HepG2 (cell line): ENCODE measurements at regions not wholly inside any gene's neighbourhood (a gene's known extent, or its start where the extent isn't known, plus 50 kb on each side); places are given as distances from the start of the nearest gene placed in this dataset.
A peak's percentile ranks its signal among the peaks of the same experiment; 100 is the strongest.

Experiments
- ATAC-seq: fragments of 200-7000 bp; cut with Tn5 transposase; 3 replicates; pipeline ENCODE4 v1.9.1; 2020; ENCODE audit warnings: mild to moderate bottlenecking, moderate library complexity
- BruUV-seq: library from RNA; stranded (reverse); fragments of 400-500 nt; replicated peaks from 2 replicates; lab custom pipeline; 2021; lab: Mats Ljungman, UMichigan
- CTCF ChIA-PET: fragments of 300-600 bp; formaldehyde crosslinking; extraction: SDS; loops from one replicate; lab custom pipeline; 2021; ENCODE audit warnings: low total read pairs, inconsistent platforms, low intra/inter-chr PET ratio; lab: Yijun Ruan, JAX
- POLR2A ChIA-PET: fragments of 350-600 bp; sonication (Branson Sonifier 250); formaldehyde crosslinking; loops from one replicate; lab custom pipeline; 2020; ENCODE audit warnings: antibody characterized with exemption, inconsistent platforms; lab: Yijun Ruan, JAX
- DNase-seq: peaks from one replicate; pipeline ENCODE4 v3.0.0-alpha.2; 2015; ENCODE audit warnings: low spot score
- FAIRE-seq: peaks from 3 replicates; lab custom pipeline; 2011; peaks lifted over from hg19 to GRCh38; lab: Jason Lieb, UNC
- H2AFZ ChIP-seq: one replicate; pipeline ENCODE4 v1.6.1; 2011; ENCODE audit warnings: low read length, inconsistent platforms
- H3K27ac ChIP-seq: fragments of 300-600 bp; 3 replicates; pipeline ENCODE4 v1.8.0; 2011; ENCODE audit warnings: mixed run types, mild to moderate bottlenecking, mixed read lengths, low read length, inconsistent platforms; ENCODE audit not compliant: insufficient read depth; ENCODE audit errors: extremely low read length
- H3K27me3 ChIP-seq, 2 experiments: fragments of 200-600 bp in 1 of 2; 2 replicates in 1 of 2; 3 replicates in 1 of 2; pipeline versions ENCODE4 v1.6.0 to v1.8.0; 2011; ENCODE audit warnings: low read length in 2 of 2, mild to moderate bottlenecking in 2 of 2, moderate library complexity in 2 of 2, inconsistent platforms in 1 of 2; ENCODE audit not compliant: insufficient read depth in 2 of 2, control insufficient read depth in 1 of 2
- H3K36me3 ChIP-seq, 2 experiments: fragments of 200-600 bp in 1 of 2; replicated peaks in 1 of 2; 2 replicates in 1 of 2; 3 replicates in 1 of 2; pipeline versions ENCODE4 v1.5.1 to v1.8.0; 2011; ENCODE audit warnings: low read length in 2 of 2, inconsistent platforms in 1 of 2; ENCODE audit not compliant: insufficient read depth in 2 of 2, control insufficient read depth in 1 of 2
- H3K4me1 ChIP-seq: 2 replicates; pipeline ENCODE4 v1.5.1; 2012; ENCODE audit warnings: low read length, inconsistent platforms; ENCODE audit not compliant: insufficient read depth
- H3K4me2 ChIP-seq: 2 replicates; pipeline ENCODE4 v1.6.0; 2011; ENCODE audit warnings: low read depth, low read length, inconsistent platforms
- H3K4me3 ChIP-seq, 3 experiments: fragments of 200-600 bp in 1 of 3; sonication (generic), shearing (Covaris generic) in 1 of 3; replicated peaks in 1 of 3; 2 replicates each; pipeline ENCODE4 v1.5.1; 2011 to 2016; ENCODE audit warnings: low read length in 3 of 3, inconsistent platforms in 2 of 3, low read depth in 2 of 3, mild to moderate bottlenecking in 2 of 3, control low read depth in 1 of 3, mixed read lengths in 1 of 3; ENCODE audit not compliant: insufficient read depth in 1 of 3
- H3K79me2 ChIP-seq: one replicate; pipeline ENCODE4 v1.6.1; 2011; ENCODE audit warnings: low read length, inconsistent platforms; ENCODE audit not compliant: insufficient read depth
- H3K9ac ChIP-seq: 2 replicates; pipeline ENCODE4 v1.6.0; 2011; ENCODE audit warnings: mild to moderate bottlenecking, low read depth, low read length, inconsistent platforms; ENCODE audit not compliant: insufficient read depth
- H3K9me3 ChIP-seq: 2 replicates; pipeline ENCODE4 v1.5.1; 2012; ENCODE audit warnings: mild to moderate bottlenecking, low read length
- H4K20me1 ChIP-seq: 2 replicates; pipeline ENCODE4 v1.6.0; 2011; ENCODE audit warnings: inconsistent platforms, mild to moderate bottlenecking, low read length, moderate library complexity; ENCODE audit not compliant: insufficient read depth
- ATRX ChIP-seq: sonication (generic); formaldehyde crosslinking; IDR thresholded peaks from 2 replicates; pipeline ENCODE4 v1.4.0; 2020; ENCODE audit warnings: missing genetic modification reagents, borderline replicate concordance
- GATA4 ChIP-seq: sonication (generic); IDR thresholded peaks from 2 replicates; pipeline ENCODE4 v1.6.1; 2016; ENCODE audit warnings: antibody characterized with exemption, low read depth, borderline replicate concordance
- HOXA7 ChIP-seq: sonication (generic); formaldehyde crosslinking; IDR thresholded peaks from 2 replicates; pipeline ENCODE4 v1.8.1; 2022; ENCODE audit warnings: mild to moderate bottlenecking, missing genetic modification reagents, moderate library complexity
- MAFF ChIP-seq: IDR thresholded peaks from 2 replicates; pipeline ENCODE4 v1.6.1; 2011; ENCODE audit warnings: low read depth, low read length, improper control_type of control experiment
- MAFK ChIP-seq, 2 experiments: IDR thresholded peaks in 1 of 2; conservative IDR thresholded peaks in 1 of 2; 2 replicates each; pipeline ENCODE4 v1.6.1; 2011; ENCODE audit warnings: improper control_type of control experiment in 2 of 2, low read length in 2 of 2
- MIER2 ChIP-seq: IDR thresholded peaks from 2 replicates; pipeline ENCODE4 v1.6.1; 2016; ENCODE audit warnings: missing biosample characterization, missing genetic modification reagents
- RFX5 ChIP-seq: IDR thresholded peaks from 2 replicates; pipeline ENCODE4 v1.6.1; 2011; ENCODE audit warnings: low read depth, low read length, improper control_type of control experiment
- RNF2 ChIP-seq: fragments of 450-650 bp; conservative IDR thresholded peaks from 2 replicates; pipeline ENCODE4 v1.6.1; 2016; ENCODE audit warnings: low read depth
- SMC3 ChIP-seq: IDR thresholded peaks from 2 replicates; pipeline ENCODE4 v1.6.1; 2011; ENCODE audit warnings: low read length, improper control_type of control experiment
- ZBTB42 ChIP-seq: sonication (generic); formaldehyde crosslinking; IDR thresholded peaks from 2 replicates; pipeline ENCODE4 v1.5.0; 2020; ENCODE audit warnings: mild to moderate bottlenecking, missing genetic modification reagents
- ZNF430 ChIP-seq: sonication (generic); formaldehyde crosslinking; IDR thresholded peaks from 2 replicates; pipeline ENCODE4 v1.9.0; 2021; ENCODE audit warnings: mild to moderate bottlenecking, missing genetic modification reagents
- ZNF678 ChIP-seq: sonication (generic); formaldehyde crosslinking; IDR thresholded peaks from 2 replicates; pipeline ENCODE4 v1.4.0; 2020; ENCODE audit warnings: mild to moderate bottlenecking, missing genetic modification reagents
- WGBS: methylation state at CpG from one replicate; pipeline ENCODE4 v1.1.6; 2017; ENCODE audit warnings: low lambda C conversion rate; 5-methylcytosine and 5-hydroxymethylcytosine counted together
- in situ Hi-C: cut with HindIII; loops from 2 replicates; pipeline ENCODE4 v1.10.0; 2017; ENCODE audit warnings: low pct_unique_long_range_greater_than_20kb; ENCODE audit not compliant: extremely low pct_ligation_motif_present
- intact Hi-C: fragments of 100-400 bp; cut with micrococcal nuclease; formaldehyde crosslinking; loops from one replicate; pipeline ENCODE4 v1.10.0; 2022; ENCODE audit not compliant: unreplicated experiment
- TF ChIP-seq, protein P1 (sequence below): sonication (generic); formaldehyde crosslinking; IDR thresholded peaks from 2 replicates; pipeline ENCODE4 v1.5.0; 2020; ENCODE audit warnings: missing genetic modification reagents
- TF ChIP-seq, protein P2 (sequence below): sonication (generic); formaldehyde crosslinking; IDR thresholded peaks from 2 replicates; pipeline ENCODE4 v1.5.0; 2020; ENCODE audit warnings: mild to moderate bottlenecking, low read depth, missing genetic modification reagents, borderline replicate concordance

DNA sequence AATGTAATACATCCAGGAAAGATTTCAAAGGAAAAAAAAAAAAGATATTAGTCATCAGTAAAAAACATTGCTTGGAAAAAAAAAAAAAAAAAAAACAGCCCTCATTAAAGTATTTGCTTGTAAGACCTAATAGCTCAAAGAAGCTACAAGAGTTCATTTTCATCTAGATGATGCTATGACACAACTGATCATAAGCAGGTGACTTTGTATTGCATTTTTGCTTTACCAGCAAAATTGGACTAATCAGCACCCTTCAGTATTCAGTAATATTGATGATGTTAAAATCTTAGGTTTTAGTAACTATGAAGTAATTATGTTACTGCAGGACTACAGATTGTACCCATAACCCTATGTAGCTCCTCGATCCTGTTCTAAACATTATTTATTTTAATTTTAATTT, 214.7 kb upstream of the CADM2 start:
- ChIA-PET POLR2A (no interaction called here), CTCF (no interaction called here)
- Histone ChIP-seq H3K36me3 (no peaks in the 10 kb centered on the region), H3K27ac (no peak overlapping the region), H3K4me2 (no peak overlapping the region), H2AFZ (no peak overlapping the region), H3K4me1 (no peaks in the 10 kb centered on the region), H3K9ac (no peak overlapping the region), H3K9me3 (no peaks in the 10 kb centered on the region), H3K79me2 (no peaks in the 10 kb centered on the region), H3K27me3 (no peaks in the 10 kb centered on the region), H4K20me1 (no peaks in the 10 kb centered on the region), H3K4me3 (no peak overlapping the region)
- BruUV-seq, result no TSS peak
- FAIRE-seq (no peak), DNase-seq (no peak), ATAC-seq (no peak)
- WGBS, result 0% methylated on average over 1 of the region's 1 CpG
- TF ChIP-seq ZBTB42 (CRISPR knock-in tag), result no peak
- peak; percentile 45 to 51 for TF ChIP-seq MAFK (conservative IDR thresholded peaks at IDR 0.05 in 1 of 2, IDR thresholded peaks at IDR 0.05 in 1 of 2; ENCODE audit: low read length in 2 of 2)
- peak; percentile 23; the same call in 1 of the 2 replicates for TF ChIP-seq MAFF
- in situ Hi-C loops, result no loop called here
- intact Hi-C loops, result no loop called here

DNA sequence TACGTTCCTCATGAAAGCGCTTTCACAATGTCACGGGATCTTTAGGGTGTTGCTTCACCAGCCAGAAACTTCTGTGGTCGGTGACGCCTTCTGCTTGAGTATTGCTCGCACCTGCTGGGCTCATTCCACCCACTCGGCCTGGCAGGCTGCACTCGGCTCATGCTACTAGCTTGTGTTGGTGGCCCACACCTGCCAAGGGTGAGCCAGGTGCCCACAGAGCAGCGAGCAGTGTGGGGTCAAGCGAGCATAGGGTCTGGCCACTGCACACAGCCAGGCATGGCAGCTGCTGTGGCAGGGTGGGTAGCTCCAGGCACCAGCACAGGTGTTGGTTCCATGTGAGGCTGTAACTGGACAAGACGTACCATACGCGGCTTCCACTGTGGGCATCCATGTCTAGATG, 202.9 kb upstream of the CADM2 start:
- Histone ChIP-seq H3K4me3 (no peak overlapping the region), H4K20me1 (no peaks in the 10 kb centered on the region), H3K36me3 (no peaks in the 10 kb centered on the region), H2AFZ (no peak overlapping the region), H3K9ac (no peak overlapping the region), H3K4me2 (no peak overlapping the region), H3K9me3 (no peaks in the 10 kb centered on the region), H3K27ac (no peak overlapping the region), H3K27me3 (no peaks in the 10 kb centered on the region), H3K4me1 (no peaks in the 10 kb centered on the region), H3K79me2 (no peaks in the 10 kb centered on the region)
- ATAC-seq (no peak), FAIRE-seq (no peak), DNase-seq (no peak)
- ChIA-PET CTCF (no interaction called here), POLR2A (no interaction called here)
- intact Hi-C loops (no loop called here), in situ Hi-C loops (no loop called here)
- WGBS, result 45% methylated on average over 7 of the region's 13 CpGs
- TF ChIP-seq GATA4 (no peak), ZNF678 (CRISPR knock-in tag) (no peak), ZNF430 (CRISPR knock-in tag) (no peak), SMC3 (no peak), RFX5 (no peak), MIER2 (CRISPR knock-in tag) (no peak), RNF2 (no peak), HOXA7 (CRISPR knock-in tag) (no peak), ATRX (CRISPR knock-in tag) (no peak)
- TF ChIP-seq, protein P1, sequence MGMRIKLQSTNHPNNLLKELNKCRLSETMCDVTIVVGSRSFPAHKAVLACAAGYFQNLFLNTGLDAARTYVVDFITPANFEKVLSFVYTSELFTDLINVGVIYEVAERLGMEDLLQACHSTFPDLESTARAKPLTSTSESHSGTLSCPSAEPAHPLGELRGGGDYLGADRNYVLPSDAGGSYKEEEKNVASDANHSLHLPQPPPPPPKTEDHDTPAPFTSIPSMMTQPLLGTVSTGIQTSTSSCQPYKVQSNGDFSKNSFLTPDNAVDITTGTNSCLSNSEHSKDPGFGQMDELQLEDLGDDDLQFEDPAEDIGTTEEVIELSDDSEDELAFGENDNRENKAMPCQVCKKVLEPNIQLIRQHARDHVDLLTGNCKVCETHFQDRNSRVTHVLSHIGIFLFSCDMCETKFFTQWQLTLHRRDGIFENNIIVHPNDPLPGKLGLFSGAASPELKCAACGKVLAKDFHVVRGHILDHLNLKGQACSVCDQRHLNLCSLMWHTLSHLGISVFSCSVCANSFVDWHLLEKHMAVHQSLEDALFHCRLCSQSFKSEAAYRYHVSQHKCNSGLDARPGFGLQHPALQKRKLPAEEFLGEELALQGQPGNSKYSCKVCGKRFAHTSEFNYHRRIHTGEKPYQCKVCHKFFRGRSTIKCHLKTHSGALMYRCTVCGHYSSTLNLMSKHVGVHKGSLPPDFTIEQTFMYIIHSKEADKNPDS (CRISPR knock-in tag), result no peak
- TF ChIP-seq, protein P2, sequence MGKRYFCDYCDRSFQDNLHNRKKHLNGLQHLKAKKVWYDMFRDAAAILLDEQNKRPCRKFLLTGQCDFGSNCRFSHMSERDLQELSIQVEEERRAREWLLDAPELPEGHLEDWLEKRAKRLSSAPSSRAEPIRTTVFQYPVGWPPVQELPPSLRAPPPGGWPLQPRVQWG (CRISPR knock-in tag), result no peak
- no TSS peak for BruUV-seq
